Endothelial cell of hepatic sinusoid (primary cell): ENCODE measurements at regions not wholly inside any gene's neighbourhood (a gene's known extent, or its start where the extent isn't known, plus 50 kb on each side); places are given as distances from the start of the nearest gene placed in this dataset.

Source experiments
- in situ Hi-C: cut with HindIII; loops from 2 replicates; pipeline ENCODE4 v1.10.0; 2017; ENCODE audit warnings: low sequenced_read_pairs

DNA sequence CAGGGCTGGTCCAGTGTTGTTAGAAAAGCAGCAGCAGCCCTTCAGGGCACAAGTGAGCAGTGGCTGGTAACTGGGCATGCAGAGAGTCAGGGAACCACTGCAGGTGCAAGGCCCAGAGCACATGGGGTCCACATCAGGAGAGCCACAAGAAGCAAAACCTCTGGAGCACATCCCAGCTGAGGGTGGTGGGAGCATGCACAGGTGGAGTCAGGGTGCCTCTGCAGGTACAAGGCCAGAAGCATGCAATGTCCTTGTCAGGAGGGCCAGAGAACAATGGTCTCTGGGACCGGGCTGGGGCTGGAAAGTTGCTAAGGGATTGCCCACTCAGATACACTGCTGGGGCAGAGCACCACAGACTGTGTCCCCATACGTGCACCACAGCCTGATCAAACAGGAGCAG lies 226.1 kb upstream of the UBE2E2 start:
- in situ Hi-C loops, result no loop called here

- in situ Hi-C loops, result no loop called here
Measured at GRCh38 chr3:22977650-22978289, 225.4 kb upstream of the UBE2E2 start.

DNA sequence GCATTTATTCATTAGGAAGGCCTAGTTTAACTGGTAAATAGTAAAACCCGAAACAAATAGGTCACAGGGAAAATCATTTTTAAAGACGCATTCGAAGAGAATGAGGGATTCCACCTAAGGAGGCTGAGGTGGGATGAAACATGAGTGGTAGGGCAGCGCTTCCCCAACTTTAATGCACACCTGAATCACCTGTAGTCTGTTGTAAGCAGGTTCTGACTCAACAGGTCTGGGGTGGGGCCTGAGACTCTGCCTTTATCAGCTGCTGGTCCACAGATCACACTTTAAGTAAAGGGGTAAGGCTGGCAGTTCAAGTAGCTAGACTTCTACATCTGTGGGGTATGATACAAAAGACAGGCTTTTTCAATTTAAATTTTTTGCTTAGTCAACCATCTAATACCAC lies 223.5 kb upstream of the UBE2E2 start:
- in situ Hi-C loops, result no loop called here

- in situ Hi-C loops, result no loop called here
Measured at GRCh38 chr3:22980346-22980745, 222.8 kb upstream of the UBE2E2 start.

- in situ Hi-C loops, result no loop called here
Measured at GRCh38 chr3:22981166-22981565, 222.0 kb upstream of the UBE2E2 start.

DNA sequence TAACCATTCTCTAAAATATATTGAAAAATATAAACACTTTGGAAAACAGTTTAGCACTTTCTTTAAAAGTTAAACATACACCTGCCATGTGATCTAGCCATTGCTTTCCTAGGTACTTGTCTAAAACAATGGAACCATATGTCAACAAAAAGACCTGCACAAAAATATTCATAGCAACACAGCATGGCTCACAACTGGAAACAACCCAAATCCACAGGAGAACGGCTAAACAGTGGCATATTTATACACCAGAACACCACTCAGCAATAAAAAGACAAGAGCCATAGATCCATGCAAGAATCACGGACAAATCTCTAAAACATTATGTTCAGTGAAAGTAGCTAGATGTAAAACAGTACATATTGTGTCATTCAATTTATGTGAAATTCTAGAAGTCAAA lies 221.3 kb upstream of the UBE2E2 start:
- in situ Hi-C loops, result no loop called here

- in situ Hi-C loops, result no loop called here
Measured at GRCh38 chr3:22982981-22983587, 220.0 kb upstream of the UBE2E2 start.

DNA sequence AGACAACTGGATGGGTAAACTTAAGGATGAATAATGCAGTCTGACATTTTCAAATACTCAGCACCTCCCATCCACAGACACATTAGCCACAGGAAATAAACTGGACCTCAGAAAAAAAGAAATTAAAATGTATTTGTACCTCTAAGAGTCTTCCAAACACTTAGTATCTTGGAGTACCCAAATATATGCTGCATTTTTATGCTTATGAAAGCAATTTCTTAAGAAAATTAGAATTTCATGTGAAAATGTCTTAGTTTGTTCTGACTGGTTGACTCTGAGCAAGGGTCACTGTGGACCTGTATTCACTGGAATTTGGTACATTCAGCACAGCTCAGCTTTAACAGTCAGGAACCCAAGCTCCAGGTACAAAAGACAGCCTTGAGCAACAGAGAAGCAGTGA lies 216.2 kb upstream of the UBE2E2 start:
- in situ Hi-C loops, result no loop called here

GRCh38 chr3:22988566-22988965 lies 214.6 kb upstream of the UBE2E2 start:
- in situ Hi-C loops, result no loop called here

DNA sequence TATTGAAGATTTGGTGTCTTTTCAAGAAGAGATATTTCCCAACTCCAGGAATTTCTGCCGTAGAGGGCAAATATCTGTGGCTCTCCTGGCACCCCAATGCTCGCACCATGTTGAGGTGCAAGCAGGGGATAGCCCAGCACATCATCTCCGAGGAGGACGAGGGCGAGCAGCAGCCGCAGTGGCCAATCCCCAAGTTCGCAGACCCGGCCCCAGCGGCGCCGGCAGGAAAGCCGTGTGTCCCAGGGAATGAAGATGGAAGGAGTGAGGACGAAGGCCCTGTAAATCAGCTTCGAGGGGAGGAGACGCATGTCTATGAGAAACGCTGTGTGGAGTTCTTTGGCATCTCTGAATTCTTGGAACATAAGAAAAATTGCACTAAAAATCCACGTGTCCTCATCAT lies 213.4 kb upstream of the UBE2E2 start:
- in situ Hi-C loops, result no loop called here

DNA sequence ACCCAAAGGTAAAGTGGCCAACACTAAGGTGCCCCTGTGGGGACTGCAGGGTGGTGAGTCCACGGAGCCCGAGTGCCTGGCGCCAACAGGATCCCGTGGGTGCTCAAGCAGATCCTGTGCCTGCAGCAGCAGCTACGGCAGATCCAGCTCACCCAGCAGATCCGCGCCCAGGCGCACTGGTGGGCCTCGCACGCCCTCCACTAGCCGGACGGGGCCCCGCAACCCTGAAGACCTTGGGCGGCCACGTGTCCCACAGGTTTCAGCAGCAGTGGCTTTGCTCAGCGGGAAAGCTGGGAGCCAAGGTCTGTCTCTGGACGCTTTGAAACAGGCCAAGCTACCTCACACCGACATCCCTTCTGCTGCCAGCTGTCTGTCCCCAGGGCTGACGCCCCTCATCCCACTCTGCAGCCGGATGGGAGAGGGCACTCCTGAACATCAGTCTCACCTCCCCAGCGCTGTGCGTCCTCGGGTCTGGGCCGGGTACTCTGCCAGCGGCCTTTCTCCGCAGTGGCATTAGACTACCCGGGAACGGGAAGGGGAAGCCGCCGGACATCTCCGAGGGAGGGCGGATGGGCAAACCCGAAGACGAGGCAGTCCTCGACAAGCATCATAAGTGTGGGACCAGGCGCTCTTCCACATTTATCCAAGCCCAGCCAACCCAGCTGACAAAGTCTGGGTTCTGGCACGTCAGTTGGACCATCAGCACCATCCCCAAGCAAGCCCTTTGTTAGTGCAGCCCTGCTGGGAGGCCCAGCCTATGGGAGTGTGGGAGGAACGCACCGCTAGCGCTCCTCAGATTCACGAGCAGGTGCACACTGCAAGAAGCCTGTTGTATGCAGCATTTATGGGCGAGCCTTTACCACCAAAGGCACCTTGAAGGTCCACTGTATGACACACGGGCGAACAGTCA lies 212.6 kb upstream of the UBE2E2 start:
- in situ Hi-C loops, result no loop called here

- in situ Hi-C loops, result no loop called here
Measured at GRCh38 chr3:22994781-22995180, 208.3 kb upstream of the UBE2E2 start.

- in situ Hi-C loops, result no loop called here
Measured at GRCh38 chr3:22996920-22997571, 206.1 kb upstream of the UBE2E2 start.

DNA sequence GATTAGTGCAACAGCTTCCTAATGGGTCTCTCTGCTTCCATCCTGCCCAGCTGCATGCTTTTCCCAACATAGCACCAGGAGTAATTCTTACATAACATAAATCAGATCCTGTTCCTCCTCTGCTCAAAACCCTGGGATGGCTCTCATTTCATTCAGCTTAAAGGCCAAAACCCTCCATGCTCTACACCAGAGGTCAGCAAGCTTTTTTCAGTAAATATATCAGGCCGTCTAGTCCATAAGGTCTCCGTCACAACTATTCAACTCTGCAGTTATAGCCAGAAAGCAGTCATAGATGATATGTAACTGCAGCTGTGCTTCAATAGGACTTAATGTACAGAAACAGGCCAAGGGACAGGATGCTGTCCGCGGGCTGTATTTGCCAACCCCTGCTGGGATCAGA lies 202.8 kb upstream of the UBE2E2 start:
- in situ Hi-C loops, result no loop called here

GRCh38 chr3:23002151-23002550 lies 201.0 kb upstream of the UBE2E2 start:
- in situ Hi-C loops, result no loop called here

DNA sequence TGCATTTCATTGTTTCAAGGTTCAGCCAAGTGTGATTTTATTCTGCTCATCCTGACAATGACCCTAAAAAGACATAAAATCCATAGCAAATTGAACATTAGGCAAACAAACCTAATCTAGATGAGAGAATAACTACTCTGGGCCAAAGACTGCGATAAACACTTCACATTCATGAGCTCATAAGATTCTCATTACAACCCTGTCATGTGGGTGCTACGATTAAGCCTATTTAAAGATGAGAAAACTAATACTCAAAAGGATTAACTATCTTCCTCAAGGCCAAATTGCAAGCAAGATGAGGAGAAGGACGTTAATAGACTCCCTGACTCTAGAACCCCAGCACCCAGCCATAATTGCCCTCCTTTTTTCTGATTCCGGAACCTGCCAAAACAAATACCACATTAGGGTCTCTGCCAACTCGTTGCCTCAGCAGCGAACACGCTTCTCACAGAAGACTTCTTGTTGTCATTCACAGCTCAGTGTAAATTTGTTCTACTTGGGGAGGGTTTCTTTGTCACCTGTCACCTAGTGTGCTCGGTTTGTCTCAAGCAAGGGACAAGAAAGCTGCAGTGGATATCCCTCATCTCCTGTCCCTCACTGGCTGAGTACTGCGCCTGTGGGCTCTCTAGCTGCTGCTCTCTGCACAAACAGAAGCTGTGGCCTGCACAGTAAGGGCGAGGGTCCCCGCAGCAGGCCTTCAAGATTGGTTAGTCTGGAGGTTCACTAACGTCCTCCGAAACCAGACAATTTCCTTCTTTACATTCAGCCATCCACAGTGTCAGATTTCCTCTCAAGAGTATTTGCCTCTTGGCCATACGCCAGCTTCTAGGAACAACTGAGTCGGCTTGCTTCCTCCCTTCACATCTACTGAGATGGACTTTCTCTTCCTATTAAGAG lies 200.0 kb upstream of the UBE2E2 start:
- in situ Hi-C loops, result no loop called here

- in situ Hi-C loops, result no loop called here
Measured at GRCh38 chr3:23003733-23004046, 199.4 kb upstream of the UBE2E2 start.

- in situ Hi-C loops, result no loop called here
Measured at GRCh38 chr3:23004971-23005370, 198.2 kb upstream of the UBE2E2 start.

DNA sequence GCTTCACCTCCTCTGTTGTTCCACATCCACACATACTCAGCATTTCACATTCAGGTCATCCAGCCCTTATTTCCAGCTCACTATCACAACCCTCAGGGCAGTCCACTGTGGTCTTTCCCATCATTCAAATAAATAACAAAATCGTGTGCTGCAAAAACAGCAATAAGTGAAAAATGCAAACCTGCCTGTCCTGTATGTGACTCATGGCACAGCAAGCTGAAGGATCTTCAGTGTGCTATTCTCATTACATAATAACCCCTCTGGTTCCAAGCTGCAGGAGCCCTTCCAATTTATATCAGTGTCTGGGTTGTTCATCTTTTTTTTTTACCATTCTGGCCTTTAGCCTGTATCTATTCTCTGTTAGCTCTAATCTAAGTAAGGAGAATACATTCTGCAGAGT lies 185.3 kb upstream of the UBE2E2 start:
- in situ Hi-C loops, result no loop called here

- in situ Hi-C loops, result no loop called here
Measured at GRCh38 chr3:23019596-23020300, 183.4 kb upstream of the UBE2E2 start.
